ENCODE measurements at regions not wholly inside any gene's neighbourhood (a gene's known extent, or its start where the extent isn't known, plus 50 kb on each side); places are given as distances from the start of the nearest gene placed in this dataset.

DNA sequence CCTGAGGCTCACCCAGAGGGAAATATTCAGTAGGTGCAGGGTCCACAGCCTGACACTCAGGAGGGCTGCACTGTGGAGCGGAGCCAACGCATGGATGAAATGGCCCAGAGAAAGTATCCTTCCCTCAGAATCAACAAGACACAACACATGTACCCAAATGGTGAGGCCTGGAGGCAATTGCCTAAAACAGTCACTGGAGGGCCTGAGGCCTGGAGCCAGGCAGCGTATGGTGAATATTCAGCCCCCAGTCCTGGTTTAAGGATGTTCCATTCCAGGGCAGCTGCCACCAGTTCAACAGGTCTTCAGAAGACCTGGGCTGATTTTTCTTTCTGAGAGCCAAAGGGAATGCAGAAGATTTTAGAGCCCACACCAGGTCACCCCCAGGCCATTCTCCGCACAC is 264.8 kb downstream of the INSC start:
- no peak for DNase-seq (ENCODE audit: low read depth)

DNA sequence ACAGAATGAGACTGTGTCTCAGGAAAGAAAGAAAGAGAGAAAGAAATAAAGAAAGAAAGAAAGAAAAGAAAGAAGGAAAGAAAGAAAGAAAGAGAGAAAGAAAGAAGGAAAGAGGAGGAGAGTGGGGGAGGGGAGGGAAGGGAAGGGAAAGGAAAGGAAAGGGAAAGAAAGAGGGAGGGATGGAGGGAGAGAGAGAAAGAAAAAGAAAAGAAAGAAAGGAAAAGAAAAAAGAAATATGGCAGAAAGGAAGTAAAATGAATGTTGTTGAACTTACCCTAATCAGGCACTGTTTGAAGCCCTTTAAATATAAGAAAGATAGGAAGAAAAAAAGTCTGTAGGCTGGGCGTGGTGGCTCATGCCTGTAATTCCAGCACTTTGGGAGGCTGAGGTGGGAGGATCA is 276.1 kb downstream of the INSC start:
- DNase-seq (ENCODE audit: low read depth), result no peak

DNA sequence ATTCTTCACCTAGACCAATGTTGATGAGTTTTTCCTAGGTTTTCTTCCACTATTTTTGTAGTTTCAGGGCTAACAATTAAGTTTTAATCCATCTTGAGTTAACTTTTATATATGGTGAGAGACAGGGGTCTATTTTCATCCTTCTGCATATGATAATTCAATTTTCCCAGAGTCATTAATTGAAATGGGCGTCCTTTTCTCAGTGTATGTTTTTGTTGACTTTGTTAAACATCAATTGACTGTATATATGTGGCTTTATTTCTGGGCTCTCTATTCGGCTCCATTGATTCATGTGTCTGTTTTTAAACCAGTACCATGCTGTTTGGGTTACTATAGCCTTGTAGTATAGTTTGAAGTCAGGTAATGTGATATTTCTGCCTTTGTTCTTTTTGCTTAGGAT is 282.1 kb downstream of the INSC start:
- DNase-seq (ENCODE audit: low read depth), result no peak

DNA sequence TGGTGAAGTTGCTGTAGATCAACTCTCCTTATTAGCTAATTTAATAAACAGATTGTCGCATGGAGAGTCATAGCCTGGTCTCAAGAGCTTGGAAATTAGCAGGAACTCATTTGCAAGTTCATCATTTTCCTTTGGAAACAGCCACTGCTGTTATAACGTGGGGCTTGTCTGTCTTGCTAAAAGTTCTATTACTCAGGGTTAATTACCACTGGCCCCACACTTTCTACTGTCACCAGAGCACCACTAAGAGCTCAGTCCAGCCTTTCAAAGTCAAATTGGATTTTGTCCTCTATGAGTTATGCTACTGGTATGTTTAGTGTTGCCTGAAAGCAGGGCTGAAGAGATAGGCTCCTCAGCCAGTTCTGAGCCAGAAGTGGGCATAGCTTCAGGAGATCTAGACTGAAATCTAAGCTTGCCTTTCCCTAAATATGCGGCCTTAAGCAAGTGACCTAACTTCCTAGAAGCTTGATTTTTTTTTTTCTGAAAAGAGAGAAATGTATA is 292.2 kb downstream of the INSC start:
- peak; percentile 14 for DNase-seq (ENCODE audit: low read depth)

DNA sequence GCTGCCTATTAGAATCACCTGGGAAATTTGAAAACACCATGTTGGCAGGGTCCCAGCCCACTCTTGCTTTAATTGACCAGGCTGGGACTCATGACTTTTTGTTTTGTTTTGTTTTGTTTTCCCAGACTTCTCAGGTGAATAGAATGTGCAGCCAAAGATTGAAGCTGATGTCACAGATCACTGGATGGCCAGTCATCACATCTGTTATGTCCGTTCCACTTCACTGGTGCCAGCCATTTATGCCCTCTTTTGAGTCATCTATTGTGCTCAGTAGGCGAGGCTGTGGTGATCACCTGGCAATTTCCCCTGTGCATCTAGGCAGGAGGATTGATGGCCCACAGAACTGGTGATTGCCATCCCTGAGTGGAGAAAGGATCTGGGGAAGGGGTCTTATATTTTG is 297.3 kb downstream of the INSC start:
- DNase-seq (ENCODE audit: low read depth), result peak; percentile 99

DNA sequence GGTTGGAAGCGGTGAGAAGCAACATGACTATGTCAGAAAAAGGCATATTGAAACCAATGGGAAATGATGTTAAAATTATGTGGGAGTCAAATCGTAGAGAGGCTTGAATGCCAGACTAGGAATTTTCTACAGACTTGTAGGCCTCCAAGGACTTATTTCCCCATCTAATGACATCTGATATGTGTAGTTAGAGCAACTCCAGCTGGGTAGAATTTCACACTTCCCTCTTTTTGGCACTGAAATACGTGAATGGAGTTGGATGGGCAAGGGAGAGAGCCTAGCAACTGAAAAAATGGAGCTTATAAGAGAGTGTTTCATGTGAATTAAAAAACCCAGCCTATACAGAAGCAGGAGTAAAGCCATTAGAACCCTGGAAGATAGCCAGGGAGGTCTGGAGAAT is 304.2 kb downstream of the INSC start:
- DNase-seq (ENCODE audit: low read depth), result no peak

DNA sequence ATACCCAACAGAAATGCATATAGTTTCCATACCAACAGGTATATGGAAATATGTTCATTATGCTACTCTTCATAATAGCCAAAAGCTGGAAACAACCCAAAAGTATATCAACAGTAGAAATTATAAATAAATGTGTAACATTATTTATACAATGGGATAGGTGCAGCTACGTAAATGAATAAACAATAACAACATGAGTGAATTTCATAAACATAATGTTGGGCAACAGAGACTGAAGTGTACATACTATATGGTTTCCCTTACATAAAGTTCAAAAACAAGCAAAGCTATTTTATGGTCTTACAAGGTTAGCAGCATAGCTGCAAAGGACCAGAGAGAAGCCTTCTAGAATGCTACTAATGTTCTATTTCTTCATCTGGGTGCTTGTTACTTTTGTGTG is 305.0 kb downstream of the INSC start:
- no peak for DNase-seq (ENCODE audit: low read depth)

DNA sequence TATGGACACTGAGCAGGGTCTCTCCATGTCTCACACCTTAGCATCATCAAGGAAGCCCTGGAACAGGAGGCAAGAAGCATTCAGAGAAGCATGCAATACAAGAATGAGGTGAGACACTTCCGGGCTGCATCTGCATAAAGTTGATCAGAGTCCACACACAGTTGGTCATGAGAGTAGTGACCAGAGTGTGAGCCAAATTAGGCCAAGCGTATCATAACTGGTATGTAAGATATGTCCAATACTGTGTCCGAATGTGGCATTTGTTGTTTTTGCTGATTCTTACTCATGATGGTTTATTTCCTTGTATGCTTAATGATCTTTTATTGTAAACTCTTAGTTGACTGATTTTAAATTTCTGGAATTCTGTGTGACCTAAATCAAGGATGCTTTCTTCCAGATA is 315.7 kb downstream of the INSC start:
- DNase-seq (ENCODE audit: low read depth), result peak; percentile 60

DNA sequence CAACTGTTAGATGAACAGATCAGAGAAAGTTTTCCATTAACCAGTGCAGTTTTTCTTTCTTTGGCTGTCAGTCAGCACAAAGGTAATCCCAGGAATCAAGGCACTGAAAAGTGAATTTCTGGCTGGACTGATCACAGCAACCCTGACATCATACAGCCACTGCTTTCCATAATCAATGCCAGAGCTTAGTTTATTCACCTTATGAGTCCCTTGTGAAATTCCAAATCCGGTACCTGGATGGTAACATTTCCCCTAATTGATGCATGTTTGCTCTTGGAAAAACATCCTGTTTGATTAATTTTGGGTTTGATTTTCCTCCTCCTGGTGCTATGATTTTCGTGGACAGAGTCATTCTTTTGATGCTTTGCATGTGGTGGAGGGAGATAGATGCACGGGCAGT is 319.8 kb downstream of the INSC start:
- DNase-seq (ENCODE audit: low read depth), result no peak

DNA sequence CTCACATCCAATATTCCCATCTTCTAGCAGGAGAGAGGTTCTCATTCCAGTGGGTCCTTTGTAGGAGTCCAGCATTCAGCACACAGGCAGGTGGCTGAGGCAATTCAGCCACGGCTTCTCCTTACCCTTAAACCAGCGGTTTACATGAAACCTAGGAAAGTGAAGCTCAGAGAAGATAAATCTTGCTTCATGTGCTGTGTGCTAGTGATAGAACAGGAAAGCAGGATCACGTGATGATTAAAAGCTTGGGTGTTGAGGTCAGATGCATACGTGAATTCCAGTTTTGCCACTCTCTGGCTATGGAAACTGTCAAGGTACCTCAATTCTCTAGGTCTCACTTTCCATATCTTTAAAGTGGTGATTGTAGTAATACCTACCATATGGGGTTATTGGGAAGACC is 331.6 kb downstream of the INSC start:
- DNase-seq (ENCODE audit: low read depth), result no peak

DNA sequence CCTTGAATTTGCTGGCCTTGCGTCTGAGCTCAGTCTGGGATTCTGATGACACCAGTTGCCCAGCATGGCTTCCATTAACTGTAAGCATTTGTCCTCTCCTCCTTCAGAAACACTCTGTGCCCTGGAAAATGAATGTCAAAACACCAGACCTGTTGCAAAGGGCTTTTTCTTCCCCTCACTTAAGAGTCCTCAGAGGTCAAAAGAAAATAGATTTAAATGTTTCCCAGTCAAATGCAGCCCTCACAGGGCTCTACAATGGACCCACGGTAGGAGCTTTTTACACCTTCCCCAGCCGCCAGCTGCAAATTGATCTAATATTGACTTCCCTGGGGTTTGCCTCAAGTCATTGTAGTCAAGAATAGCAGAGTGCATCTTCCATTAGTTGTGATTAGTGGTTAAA is 332.2 kb downstream of the INSC start:
- DNase-seq (ENCODE audit: low read depth), result no peak

DNA sequence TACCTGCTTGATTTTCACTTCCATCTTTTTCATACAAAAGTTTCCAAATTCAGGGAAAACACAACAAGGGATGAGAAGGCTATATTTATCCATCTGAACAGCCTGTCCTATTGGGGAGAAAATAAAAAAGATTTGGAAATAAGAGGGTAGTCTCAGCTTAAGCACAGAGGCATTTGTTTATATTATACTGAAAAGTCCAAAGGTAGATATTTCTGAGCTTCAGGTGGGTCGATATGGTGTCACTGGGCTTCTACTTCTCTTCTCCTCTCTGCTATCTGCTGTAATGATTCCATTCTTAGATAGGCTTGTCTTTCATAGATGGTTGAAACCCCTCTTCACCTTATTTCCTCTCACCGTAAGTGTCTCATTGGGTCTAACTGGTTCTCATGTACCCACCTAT is 337.0 kb downstream of the INSC start:
- DNase-seq (ENCODE audit: low read depth), result no peak

DNA sequence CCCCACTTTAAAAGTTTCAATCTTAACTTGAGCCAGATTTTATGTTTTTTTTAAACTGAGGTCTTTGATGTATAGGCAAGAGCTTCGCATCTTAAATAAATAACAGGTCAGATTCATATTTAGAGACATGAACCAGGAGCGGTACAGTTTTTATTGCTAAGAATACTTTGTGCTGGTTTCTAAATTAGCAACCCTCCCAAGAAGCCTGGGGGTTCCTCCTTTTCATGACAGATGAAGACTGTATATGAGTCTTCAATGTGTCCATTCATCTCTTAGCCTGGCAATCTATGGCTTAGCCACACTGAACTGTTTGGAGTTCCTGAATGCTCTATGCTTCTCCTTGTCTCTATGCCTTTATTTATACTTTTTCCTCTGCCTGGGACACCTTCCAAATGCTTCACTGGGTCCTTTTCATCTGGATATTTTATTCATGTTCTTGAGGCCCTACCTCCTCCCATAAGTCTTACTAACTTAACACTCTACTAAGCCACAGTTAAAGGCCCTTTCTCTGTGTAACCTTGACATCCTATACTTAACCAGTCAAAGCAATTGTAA is 338.6 kb downstream of the INSC start:
- DNase-seq (ENCODE audit: low read depth), result no peak

DNA sequence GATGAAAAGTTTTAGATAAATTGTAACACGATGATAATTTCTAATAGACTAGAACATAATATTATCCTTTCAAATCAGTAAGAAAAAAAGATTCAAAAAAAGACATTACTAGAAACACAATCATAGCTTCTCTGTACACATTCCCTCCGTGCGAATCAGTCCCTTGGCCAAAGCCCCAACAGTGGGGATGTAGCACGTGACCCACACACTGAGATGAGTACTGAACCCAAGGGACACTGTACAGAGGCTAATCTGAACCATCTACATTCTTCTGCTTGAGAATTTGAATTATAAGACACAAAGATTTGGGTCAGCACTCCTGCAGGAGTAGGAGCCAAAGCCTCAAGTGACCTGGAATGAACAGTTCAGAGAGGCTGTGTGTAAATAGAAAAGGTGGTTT is 353.7 kb downstream of the INSC start:
- peak; percentile 36 for DNase-seq (ENCODE audit: low read depth)

DNA sequence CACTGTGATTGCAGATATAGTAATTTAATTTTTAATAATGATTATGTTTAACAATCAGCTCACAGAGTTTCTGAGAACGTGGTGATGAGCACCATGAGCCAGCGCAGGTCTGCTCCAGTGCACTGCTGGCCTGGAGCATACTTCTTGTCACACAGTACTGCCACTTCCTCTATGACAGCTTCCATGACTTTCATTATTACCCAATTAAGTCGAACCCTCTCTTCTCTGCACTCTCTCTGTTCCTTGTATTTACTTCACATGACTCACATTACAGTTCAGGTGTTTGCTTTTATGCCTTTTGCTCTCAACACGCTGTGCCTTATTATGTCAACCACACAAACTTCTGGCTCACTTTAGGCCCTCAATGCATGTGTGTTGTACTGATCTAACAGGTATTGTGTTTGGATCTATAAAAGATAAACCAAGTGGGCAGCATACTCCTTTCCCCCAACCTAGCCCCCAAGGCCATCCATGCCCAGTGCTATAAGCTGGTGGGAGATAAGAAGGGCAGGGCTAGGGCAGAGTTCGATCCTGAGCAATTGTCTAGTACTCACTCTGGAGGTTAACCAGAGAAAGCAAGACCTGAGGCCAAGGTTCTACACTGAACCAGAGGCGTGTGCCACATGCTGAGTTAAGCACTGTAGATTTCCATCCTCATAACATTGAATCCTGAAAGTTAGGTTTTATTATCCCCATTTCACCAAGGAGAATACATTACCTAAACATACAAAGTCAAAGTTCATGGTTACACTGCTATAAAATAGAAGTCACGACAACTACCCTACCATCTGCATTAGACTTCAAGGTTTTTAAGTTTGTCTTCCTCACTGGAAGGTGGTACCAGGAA is 356.5 kb downstream of the INSC start:
- peak; percentile 33 for DNase-seq (ENCODE audit: low read depth)

DNA sequence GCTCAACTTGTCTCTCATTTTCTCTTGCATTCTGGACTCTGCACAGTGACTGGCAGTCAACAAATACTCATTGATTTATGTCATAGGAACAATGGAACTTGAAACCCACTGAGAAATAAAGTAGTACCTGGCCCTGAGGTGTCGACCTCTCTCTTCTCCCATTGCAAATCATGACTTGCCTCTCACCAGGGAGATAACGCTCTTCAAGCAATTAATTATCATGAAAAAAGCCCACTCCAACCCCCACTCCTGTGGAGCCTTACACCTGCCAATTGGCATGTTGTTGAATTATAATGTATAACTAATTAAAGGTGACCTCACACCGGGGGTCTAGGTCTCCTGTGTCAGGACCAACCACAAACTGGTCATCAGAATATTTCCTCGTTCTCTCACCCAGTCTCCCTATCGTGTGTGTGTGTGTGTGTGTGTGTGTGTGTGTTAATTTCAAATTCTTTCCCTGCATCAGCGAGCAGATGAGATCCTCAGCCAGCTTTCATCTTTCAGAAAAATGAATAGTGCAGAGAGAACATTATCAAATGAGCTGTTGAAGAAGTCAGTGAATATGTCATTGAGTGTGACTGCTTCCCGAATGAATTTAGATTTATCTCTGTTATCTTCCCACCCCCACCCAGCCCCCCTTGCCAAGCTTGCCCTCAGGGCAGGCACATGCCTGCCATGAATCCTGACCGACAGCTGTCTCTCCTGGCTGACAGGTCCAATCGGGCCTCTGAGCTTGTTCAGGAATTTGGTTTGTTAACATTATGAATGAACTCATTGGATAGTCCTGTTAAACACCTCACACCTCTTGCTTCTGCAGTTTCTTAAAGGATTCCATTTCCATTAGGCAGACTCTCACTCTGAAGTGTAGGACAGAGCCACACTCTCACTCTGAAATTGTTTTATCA is 357.4 kb downstream of the INSC start:
- peak; percentile 82 for DNase-seq (ENCODE audit: low read depth)

DNA sequence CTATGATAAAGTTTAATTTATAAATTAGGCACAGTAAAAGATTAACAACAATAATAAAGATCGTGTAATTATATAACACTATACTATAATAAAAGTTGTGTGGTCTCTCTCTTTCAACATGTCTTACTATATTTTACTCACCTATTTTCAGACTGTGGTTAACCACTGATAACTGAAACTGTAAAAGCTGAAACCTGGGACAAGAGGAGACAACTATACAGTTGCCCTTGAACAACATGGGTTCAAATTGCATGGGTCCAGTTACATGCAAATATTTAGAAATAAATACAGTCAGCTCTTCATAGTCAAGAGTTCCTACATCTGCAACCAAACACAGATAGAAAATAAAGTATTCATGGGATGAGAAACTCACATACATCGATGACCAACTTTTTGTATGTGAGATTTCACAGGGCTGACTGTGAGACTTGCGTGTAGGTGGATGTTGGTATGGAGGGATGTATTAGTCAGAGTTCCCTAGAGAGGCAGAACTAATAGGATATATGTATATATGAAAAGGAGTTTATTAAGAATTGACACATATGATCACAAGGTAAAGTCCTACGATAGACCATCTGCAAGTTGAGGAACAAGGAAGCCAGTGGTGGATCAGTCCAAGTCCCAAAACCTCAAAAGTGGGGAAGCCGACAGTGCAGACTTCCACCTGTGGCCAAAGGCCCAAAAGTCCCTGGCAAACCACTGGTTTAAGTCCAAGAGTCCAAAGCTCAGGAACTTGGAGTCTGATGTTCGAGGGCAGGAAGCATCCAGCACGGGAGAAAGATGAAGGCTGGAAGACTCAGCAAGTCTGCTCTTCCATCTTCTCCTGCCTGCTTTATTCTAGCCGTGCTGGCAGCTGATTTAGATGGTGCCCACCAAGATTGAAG is 359.5 kb downstream of the INSC start:
- no peak for DNase-seq (ENCODE audit: low read depth)

DNA sequence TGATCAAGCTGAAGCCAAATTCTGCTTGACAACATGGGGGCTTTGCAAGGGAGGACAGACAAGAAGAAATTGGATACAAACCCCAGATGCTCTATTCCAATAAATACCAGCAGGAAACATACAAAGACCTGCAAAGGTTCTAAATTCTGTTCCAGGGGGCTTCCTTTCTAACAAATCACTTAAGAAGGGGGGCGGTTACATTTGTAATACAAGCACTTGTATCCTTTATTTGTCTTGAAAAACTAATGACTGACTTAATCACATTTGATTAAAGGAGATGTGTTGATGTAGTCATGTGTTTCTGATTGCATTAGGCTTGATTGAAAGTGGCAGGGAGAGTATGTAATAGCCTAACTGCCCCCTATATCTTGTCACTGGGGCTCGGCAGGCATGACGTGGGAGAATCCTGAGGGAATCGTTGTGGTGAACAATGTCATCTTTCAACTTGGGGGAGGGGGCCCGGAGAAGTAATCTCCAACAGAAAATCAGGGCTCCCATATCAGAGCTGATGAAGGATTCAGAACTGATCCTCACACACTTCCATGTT is 361.7 kb downstream of the INSC start:
- DNase-seq (ENCODE audit: low read depth), result no peak

DNA sequence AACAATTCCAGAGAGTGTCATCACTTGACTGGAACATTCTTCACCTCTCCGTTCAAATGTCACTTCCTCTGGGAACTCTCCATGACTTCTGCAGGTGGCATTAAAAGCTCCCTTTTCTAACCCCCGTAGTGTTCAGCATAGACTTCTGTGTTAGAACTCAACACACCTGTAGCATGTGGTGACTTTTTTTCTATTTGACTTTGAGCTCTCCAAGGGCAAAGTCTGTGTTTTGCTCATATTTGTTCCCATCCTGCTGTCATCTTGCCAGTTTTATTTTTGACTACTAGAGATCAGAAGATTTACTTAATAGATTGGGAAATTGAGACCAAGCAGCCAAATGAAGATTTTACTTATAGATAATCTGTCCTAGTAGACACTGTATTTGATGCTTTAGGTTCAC is 367.1 kb downstream of the INSC start:
- DNase-seq (ENCODE audit: low read depth), result no peak

DNA sequence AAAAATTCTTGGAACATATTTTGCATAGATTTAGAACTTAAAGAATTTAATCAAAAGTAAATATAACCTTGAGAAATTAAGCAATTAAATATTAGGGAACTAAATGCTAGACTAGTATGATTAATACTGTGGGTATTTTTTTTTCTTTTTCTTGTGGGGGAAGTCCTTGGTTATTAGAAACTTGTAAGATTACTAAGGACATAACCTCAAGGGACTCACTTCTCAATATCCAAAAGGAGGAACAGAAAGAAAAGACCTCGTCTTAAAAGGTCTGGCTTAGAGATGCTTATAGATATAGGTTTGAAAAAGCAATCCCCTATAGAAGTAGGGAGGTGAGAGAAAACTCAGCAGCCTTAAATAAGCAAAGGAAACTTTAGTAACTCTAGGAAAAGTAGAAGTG is 368.5 kb downstream of the INSC start:
- DNase-seq (ENCODE audit: low read depth), result no peak

DNA sequence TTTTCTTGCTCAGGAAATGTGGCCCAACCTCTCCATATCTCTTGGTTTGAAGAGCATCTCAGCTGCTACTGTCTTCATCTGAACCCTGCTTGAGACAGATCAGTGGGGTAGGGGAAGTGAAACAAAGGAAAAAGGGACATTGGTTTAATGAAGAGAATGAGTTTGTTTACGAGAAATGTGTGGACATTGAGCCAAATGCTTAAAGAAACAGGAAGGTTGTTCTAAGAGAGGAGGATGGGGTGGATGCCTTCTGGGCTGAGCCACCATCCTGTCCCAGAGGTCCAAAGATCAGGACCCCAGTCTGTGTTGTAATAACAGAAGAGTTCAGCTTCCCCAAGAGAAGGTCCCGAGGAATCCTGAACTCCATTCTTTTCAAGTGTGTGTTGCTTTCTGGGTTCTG is 369.7 kb downstream of the INSC start:
- no peak for DNase-seq (ENCODE audit: low read depth)
